HG03066 (cell line): ENCODE measurements at regions not wholly inside any gene's neighbourhood (a gene's known extent, or its start where the extent isn't known, plus 50 kb on each side); places are given as distances from the start of the nearest gene placed in this dataset.

Source experiments
- ATAC-seq: cut with Tn5 transposase; IDR thresholded peaks from one replicate; pipeline ENCODE4 v1.9.1; 2021; ENCODE audit warnings: low read depth; ENCODE audit not compliant: unreplicated experiment

DNA sequence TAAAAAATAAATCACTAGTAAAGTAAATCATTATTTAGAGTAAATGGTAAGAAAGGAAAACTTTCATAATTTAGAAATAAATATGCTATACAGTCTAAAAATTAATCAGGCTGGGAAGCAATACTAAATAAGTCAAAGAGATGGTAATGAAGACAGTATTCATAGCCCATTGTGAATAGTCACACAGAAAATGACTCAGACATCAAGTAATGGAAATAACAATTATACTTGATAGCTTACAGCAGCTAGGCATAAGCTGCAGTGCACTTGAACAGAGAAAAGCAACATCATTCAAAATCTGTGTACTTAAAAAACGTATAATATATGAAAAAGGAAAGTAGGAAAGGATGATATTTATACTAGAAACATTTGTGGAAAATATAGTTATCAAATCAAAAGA is 642.5 kb upstream of the GNPDA2 start:
- no peak for ATAC-seq

DNA sequence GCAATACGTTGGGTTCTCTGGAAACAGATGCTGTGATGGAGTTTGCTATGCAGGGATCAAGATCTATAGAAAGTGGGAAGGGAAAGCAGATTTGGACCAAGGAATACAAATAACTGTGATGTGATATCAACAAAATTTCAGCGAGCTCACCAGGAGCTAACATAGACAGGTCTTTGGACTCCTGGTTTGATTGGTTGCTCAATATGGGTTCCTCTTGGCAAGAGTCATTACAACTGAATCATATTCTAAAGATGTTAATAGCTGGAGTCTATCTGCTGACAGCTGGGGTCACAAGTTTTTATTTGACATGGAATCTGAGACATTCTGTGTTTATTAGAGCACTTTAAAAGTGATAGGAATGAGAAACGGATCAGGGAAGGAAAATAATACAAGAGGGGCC is 637.6 kb upstream of the GNPDA2 start:
- no peak for ATAC-seq

DNA sequence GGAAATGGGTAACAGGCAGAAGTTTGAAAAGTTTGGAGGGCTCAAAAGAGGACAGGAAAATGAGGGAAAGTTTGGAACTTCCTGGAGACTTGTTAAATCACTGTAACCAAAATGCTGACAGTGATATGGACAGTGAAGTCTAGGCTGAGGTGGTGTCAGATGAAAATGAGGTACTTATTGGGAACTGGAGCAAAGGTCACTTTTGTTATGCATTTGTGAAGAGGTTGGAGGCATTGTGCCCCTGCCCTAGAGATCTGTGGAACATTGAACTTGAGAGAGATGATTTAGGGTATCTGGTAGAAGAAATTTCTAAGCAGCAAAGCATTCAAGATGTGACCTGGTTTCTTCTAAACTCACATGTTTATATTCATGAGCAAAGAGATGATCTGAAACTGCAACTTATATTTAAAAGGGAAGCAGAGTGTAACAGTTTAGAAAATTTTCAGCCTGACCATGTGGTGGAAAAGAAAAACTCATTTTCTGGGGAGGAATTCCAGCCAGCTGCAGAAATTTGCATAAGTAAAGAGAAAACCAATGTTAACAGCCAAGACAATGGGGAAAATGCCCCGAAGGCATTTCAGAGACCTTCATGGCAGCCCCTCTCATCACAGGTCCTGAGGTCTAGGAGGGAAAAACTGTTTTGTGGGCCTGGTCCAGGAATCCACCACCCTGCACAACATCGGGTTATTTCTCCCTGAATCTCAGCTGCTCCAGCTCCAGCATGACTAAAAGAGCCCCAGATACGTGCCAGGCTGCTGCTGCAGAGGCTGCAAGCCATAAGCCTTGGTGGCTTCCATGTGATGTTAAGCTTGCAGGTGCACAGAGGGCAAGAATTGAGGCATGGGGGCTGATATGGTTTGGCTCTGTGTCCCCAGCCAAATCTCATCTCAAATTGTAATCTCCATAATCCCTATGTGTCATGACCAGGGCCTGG is 632.5 kb upstream of the GNPDA2 start:
- ATAC-seq = no peak

DNA sequence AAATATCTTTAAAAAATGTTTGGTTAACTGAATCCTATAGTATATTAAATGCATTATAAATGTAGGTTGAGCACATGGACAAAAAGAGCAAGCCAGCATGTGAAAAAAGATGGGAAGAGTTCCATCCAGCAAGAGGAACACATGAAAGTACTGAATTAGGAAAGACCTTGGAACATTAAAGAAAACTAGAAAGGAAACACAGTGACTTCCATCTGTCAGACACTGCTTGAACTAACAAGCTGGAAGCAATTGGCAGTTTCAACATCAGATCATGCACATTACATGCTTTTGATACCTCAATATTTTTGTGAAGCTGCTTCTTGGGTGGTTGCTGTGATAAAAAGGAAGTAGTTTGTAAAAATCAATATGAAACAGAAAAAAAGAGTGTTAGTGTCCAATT is 626.8 kb upstream of the GNPDA2 start:
- ATAC-seq = no peak

DNA sequence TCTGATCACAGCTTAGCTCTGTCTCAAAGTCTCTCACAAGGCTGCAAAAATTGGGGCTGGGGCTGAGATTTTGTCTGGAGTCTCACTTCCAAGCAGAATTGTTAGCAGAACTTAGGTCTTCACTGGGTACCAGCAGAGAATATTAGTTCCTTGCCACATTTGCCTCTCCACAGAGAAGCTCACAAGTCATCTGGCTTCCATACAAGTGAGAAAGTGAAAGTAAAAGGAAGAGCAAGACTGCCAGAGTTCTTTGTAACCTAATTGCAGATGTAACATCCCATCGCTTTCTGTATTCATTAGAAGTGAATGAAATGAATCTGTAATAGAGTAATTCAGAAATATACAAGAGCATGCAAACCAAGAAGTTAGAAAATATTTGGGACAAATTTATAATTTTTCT is 624.1 kb upstream of the GNPDA2 start:
- ATAC-seq = peak; percentile 89

DNA sequence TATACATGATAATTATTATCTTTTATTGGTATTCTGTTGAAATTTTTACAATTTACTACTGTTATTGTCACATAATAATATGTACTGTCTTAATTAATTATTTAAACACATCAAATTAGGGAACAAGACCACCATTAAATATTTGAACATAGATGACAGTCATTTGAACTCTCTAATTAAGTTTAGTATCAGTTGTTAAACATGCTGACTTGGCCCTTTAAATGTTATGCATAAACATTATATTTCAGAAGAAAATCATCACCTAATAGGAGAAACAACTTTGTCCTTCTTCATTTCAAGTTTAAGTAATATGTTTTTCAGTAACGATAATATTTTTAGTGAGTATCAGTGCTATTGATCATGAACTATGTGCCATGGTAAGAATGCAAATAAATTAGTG is 623.5 kb upstream of the GNPDA2 start:
- ATAC-seq = no peak

DNA sequence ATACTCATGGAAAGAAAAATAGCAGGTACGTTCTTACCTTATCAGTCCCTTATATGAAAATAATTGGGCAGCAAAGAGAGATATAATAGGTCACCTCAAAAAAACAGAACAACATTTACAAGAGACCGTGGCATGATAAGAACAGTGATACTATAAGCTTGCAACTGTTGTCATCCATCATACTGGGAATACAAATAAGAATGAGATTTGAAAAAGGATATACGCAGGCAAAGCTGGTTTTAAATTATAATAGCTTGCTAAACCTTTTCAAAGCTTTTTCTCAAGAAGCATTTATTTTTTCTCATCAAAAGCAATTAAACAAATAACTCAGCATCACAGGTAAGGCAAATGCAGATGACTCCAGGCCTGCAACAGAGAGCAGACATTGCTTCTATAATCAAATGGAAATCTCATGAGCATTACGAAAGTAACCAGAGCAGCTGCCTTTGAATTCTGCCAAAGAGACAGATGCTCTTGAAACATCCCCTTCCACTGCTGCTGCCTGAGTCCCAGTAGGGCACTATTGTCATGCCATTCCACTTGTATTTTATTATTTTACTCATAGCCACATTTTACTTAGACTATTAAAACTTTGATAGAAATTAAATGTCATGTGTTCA is 620.6 kb upstream of the GNPDA2 start:
- no peak for ATAC-seq

DNA sequence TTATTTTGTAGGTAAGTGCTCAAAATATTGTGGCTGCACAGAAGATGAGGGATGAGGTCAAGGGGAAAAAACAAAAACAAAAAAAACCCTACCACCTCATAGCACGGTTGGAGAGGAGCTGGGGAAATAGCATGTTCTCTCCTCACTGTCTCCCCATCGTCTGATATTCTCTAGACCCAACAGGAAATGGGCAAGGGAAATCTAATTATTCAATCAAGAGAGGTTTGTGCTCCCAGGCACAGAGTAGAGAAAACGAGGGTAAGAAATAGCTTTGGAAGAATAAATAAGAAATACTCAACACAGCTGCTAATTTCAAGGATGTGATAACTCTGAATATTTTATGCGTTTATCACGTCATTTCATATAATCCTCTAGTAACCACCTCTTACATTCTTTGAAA is 619.2 kb upstream of the GNPDA2 start:
- ATAC-seq = no peak

DNA sequence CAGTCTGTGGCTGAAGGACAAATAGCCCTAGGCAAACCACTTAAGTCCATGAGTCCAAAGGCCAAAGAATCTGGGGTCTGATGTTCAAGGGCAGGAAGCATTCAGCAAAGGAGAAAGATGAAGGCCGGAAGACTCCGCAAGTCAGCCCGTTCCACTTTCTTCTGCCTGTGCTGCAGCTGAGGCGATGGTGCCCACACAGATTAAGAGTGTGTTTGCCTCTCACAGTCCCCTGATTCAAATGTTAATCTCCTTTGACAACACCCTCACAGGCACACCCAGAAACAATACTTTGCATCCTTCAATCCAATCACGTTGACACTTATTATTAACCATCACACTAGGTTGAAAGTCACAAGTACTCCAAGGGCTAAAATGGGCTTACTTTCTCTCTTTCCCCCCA is 605.4 kb upstream of the GNPDA2 start:
- ATAC-seq = no peak

DNA sequence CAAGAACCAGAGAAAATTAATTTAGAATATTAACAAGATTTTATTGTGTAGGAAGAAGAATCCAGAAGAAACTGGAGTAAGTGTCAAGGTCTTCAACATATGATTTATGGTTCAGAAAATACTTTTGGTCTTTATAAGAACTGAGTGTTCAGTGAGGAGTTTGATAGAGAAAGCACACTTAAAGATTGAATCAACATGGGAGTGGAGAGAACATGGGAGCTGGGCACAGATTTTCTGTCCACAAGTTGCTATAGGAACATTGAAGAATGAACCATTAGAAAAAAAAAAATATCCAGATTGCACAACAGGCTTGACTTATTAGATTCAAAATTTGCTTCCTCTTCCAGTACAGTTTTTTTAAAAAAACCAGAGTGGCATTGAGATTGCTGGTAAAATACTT is 601.2 kb upstream of the GNPDA2 start:
- no peak for ATAC-seq

DNA sequence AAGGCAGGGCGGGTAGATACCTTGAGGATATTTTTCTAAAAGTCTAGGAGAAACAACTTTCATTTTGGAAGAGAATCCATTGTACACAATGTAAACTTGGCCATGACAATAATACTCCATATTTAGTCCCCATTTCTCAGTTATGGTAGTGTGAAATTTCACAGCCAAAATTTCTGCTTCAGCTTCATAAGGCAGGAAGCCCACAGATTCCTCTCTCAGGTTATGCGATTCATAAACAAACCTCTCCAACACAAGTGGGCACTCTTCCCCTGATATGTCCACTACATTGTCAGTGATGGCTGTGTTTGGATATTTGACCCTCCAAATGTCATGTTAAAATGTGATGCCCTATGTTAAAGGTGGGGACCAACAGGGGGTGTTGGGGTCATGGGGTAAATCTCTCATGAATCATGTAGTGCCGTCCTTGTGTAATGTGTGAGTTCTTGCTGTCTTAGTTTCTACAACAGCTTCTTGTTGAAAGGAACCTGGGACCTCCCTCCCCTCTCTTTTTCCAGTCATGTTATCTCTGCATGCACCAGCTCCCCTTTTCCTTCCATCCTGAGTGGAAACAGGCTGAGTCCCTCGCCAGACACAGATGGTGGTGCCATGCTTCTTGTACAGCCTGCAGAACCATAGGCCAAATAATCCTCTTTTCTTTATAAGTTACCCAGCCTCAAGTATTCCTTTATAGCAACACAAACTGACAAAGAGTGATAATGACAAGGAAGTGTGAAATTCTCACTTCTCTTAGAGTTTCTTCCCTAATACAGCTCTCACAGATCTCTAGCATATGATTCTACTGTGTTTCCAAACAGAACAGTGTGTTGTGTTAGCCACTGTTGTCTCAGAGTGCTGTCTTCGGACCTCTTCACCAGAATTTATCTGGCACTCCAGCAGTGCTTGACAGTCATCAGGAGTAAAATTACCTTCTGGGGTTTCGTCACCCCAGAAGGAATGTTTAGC is 598.4 kb upstream of the GNPDA2 start:
- no peak for ATAC-seq

DNA sequence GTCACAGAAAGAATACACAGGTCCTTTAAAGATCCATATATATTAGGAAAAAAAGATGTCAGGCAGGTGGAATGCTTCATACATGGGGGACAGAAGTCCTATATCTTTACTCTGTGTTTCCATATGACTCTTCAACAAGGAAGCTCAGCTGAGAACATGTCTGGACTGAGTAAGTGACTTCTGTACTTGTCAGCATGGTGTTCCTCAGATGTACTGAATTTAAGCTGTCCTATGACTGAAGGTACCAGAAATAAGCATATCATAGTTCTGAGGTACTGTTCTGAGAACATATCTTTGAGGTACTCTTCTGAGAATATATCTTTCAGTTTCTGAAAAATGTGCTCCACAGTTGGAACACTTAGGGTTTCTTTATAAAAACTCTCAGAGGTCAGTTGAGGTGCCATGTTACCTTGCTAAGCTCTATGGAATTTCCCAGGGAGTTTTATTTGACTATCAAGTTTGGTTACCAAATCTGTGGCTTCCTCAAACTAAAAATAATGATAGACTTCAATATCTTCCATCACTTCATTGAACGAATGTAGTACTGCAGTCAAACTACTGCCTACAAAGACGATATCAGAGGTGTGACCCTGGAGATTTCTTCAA is 597.2 kb upstream of the GNPDA2 start:
- no peak for ATAC-seq

DNA sequence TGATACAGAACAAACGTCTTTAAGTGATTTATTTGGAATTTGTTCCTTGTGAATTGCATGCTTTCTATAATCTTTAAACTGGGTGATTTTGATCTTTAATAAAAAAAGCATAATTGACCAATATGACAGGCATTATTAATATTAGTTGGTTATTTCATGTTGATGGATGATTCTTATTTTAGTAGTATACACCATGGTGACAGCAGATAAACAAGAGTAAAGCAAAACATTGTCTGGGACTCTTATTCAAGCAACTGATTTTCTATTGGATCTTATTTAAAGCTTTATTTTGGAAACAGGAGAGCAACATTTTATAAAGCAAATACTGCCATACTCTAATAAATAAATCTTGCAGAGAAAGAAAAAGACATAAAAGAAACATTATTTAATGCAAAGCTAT is 591.4 kb upstream of the GNPDA2 start:
- no peak for ATAC-seq

DNA sequence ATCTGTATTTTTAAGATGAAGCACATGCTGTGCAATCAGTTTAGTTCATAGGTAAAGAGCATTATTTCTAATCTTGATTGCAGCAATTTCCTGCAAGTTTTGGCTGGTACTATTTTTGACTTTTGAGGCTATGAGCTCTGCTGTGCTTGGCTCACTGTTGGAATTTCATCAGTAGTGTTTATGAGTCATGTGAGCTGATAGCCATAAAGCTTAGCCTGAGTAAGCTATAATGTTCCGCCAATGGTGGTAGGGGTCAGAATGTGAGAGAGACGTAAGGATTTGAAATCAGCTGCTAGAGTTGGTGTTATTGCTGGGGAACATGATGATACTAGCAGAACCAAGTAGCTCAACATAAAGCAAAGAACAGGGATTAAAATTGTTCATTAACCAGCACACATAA is 590.9 kb upstream of the GNPDA2 start:
- no peak for ATAC-seq

DNA sequence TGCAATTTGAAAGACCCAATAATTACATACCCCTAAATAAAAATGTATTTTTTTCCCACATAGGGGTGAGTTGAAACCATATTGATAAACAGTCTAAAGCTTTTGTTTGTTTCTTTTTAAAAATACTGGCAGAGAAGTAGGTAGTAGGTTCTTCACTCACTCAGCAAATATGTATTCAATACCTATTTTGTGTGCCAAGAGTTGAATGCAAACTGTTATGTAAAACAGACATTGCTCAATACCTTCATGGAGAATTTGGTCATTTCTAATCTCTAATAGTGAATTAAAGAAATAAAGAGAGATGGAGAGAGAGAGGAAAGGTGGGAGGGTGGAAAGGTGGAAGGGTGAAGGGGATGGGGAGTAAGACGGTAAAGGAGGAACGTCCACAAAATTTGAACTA is 589.9 kb upstream of the GNPDA2 start:
- ATAC-seq = no peak

DNA sequence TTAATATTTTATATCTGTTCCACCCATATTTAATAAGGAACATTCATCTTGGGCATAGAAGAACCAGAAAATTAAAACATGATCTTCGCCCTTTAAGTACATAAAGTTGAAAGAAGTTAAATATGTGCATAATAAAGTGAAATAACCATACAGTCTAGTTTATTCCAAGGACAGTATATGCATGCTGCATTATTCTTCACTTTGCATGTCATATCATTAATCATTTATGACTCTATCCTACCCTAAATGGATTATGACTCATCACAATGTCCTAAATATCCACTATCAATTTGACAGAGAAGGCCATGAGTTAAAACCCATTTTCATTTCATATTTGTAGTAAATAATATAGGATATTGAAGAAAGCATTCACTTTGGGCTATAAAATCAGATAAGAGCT is 576.5 kb upstream of the GNPDA2 start:
- ATAC-seq = no peak

DNA sequence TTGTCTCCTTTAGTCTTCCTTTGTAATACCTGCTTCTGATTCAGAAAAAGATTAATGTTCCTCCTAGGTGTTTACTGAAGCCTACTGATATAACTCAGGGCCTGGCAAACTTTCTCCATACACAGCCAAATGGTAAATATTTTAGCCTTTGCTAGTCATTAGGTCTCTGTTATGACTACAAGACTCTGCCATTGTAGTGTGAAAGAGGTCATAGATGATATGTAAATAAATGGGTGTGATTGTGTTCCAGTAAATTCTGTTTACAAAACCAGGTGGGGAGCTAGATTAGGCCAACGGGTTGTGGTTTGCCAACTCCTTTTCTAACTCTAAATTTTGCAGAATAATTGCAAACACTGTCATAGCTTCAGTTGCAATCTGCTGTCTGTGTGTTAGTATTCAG is 568.1 kb upstream of the GNPDA2 start:
- no peak for ATAC-seq

DNA sequence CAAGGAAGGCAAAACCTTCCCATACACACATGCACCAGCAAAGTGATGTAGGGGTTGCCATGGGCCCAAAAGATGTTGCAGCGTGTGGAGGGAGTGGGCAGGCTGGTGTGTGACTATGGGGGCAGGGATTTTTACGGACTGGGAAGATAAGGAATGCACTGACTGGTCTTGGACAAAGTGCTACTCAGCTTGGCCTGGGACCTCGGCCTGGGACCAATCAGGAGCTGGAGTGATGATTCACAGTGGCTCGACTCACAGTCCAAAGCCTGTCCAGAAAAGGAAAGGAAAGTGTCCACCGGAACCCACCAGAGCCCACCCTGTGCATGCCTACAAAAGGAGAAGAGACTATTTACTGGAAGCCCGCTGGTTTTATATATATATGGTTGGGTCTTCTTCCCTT is 567.0 kb upstream of the GNPDA2 start:
- no peak for ATAC-seq

DNA sequence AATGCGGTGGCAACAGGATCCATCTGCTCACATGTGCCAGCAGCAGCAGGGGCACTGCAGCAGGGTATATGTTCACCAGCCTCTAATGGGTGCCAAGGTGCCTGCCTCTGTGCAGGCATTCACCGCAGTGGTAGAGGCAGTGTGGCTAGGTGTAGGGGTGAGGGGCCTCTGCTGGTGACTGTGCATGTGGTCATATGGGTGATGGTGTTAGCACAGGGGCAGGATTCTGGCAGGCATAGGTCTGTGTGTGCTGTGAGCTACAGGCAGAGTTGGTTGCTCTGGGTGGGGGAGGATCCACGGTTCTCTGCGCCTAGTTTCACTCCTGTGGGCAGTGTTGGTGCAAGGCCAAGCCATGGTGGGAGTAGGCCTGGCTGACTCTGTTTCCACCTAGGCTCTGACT is 566.5 kb upstream of the GNPDA2 start:
- ATAC-seq = no peak

DNA sequence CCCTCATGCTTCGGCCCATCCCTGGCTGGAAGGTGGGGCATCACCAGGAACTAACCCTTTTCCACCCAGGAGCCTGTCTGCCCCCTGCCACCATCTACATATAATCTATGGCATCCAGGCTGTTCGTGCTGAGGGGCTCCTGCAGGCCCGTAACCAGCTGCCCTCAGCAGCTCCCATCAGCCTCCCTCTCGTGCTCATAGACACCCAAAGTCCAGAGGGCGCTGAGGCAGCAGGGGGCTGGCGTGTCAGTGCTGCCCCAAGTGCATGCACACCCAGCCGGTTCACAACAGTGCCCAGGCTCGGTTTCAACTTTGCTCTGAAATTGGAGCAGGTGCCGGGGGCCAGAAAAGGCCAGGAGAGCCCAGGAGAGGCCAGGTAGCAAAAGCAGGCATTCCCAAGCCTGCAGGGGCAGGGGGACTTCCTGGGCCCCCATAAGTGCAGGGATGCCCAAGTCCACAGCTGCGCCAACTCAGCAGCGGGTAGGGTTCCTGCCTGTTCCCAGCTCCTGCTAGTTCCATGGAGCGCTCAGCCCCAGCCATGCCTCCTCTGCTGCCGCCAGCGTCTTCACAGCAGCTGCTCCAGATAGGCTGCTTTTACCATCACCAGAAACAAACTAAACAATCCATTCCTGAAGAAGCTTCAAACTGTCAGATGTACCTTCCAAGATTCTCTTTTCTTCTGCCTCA is 558.2 kb upstream of the GNPDA2 start:
- no peak for ATAC-seq
